ENCODE measurements at regions not wholly inside any gene's neighbourhood (a gene's known extent, or its start where the extent isn't known, plus 50 kb on each side); places are given as distances from the start of the nearest gene placed in this dataset.
"Not testable (repeated sequence)": the region's sequence is repeated elsewhere in the genome, so short reads cannot be mapped to it uniquely, and the experiment has no call there.

GRCh38 chr3:147231980-147232379, 174.4 kb downstream of the ZIC4 start:
- TF ChIP-seq POLR2A, CTCF (IDR thresholded peaks at IDR 0.05): not testable (repeated sequence)
